Trophoblast cell (in vitro differentiated cells and primary cell): ENCODE measurements at regions not wholly inside any gene's neighbourhood (a gene's known extent, or its start where the extent isn't known, plus 50 kb on each side); places are given as distances from the start of the nearest gene placed in this dataset.

Experiments
- DNase-seq, 2 donors: peaks; one replicate each; pipeline ENCODE4 v3.0.0-alpha.2; 2016
- H2AFZ ChIP-seq: 2 replicates; pipeline ENCODE4 v1.6.1; 2013; ENCODE audit warnings: low read length, moderate library complexity, mild to moderate bottlenecking; ENCODE audit not compliant: insufficient read depth, poor library complexity
- H2AK5ac ChIP-seq: 2 replicates; pipeline ENCODE4 v1.6.1; 2013; ENCODE audit warnings: mild to moderate bottlenecking, low read length
- H2BK120ac ChIP-seq: 2 replicates; pipeline ENCODE4 v1.6.1; 2013; ENCODE audit warnings: low read length, mild to moderate bottlenecking, moderate library complexity; ENCODE audit not compliant: insufficient read depth, poor library complexity
- H2BK12ac ChIP-seq: 2 replicates; pipeline ENCODE4 v1.6.1; 2013; ENCODE audit warnings: mild to moderate bottlenecking, low read length, moderate library complexity
- H2BK5ac ChIP-seq: 2 replicates; pipeline ENCODE4 v1.6.1; 2013; ENCODE audit warnings: low read length, low read depth, moderate library complexity, mild to moderate bottlenecking; ENCODE audit not compliant: poor library complexity
- H3K14ac ChIP-seq: 2 replicates; pipeline ENCODE4 v1.6.1; 2013; ENCODE audit warnings: mild to moderate bottlenecking, low read length
- H3K18ac ChIP-seq: 2 replicates; pipeline ENCODE4 v1.6.1; 2013; ENCODE audit warnings: mild to moderate bottlenecking, low read length
- H3K23ac ChIP-seq: 2 replicates; pipeline ENCODE4 v1.6.1; 2013; ENCODE audit warnings: low read length
- H3K27ac ChIP-seq: 2 replicates; pipeline ENCODE4 v1.5.1; 2013; ENCODE audit warnings: low read depth, mild to moderate bottlenecking, inconsistent platforms, low read length, moderate library complexity
- H3K27me3 ChIP-seq: 2 replicates; pipeline ENCODE4 v1.6.1; 2013; ENCODE audit warnings: inconsistent platforms, mild to moderate bottlenecking, low read length, moderate library complexity; ENCODE audit not compliant: insufficient read depth
- H3K36me3 ChIP-seq, 2 experiments: 1 replicate in 1 of 2; 2 replicates in 1 of 2; pipeline ENCODE4 v1.6.1; 2013; ENCODE audit warnings: low read length in 2 of 2, mild to moderate bottlenecking in 2 of 2, moderate library complexity in 1 of 2; ENCODE audit not compliant: insufficient read depth in 2 of 2, control insufficient read depth in 1 of 2
- H3K4ac ChIP-seq: 2 replicates; pipeline ENCODE4 v1.6.1; 2013; ENCODE audit warnings: low read depth, mild to moderate bottlenecking, low read length, moderate library complexity
- H3K4me1 ChIP-seq, 2 experiments: 1 replicate in 1 of 2; 2 replicates in 1 of 2; pipeline ENCODE4 v1.6.1; 2013; ENCODE audit warnings: low read length in 2 of 2, mild to moderate bottlenecking in 2 of 2, moderate library complexity in 1 of 2; ENCODE audit not compliant: insufficient read depth in 2 of 2, control insufficient read depth in 1 of 2
- H3K4me2 ChIP-seq: 2 replicates; pipeline ENCODE4 v1.6.1; 2013; ENCODE audit warnings: inconsistent platforms, mild to moderate bottlenecking, low read length, moderate library complexity
- H3K4me3 ChIP-seq: 2 replicates; pipeline ENCODE4 v1.5.1; 2013; ENCODE audit warnings: mild to moderate bottlenecking, low read depth, low read length, inconsistent platforms
- H3K79me1 ChIP-seq: one replicate; pipeline ENCODE4 v1.6.1; 2013; ENCODE audit warnings: low read length
- H3K79me2 ChIP-seq: 2 replicates; pipeline ENCODE4 v1.6.1; 2013; ENCODE audit warnings: low read length, mild to moderate bottlenecking; ENCODE audit not compliant: control insufficient read depth, insufficient read depth, poor library complexity
- H3K9ac ChIP-seq: 2 replicates; pipeline ENCODE4 v1.6.1; 2013; ENCODE audit warnings: mild to moderate bottlenecking, low read length
- H3K9me3 ChIP-seq: 2 replicates; pipeline ENCODE4 v1.6.1; 2013; ENCODE audit warnings: low read depth, mild to moderate bottlenecking, control low read depth, inconsistent platforms, low read length; ENCODE audit not compliant: insufficient read depth
- H4K12ac ChIP-seq: 2 replicates; pipeline ENCODE4 v1.6.1; 2013; ENCODE audit warnings: low read depth, mild to moderate bottlenecking, low read length, moderate library complexity
- H4K8ac ChIP-seq: 2 replicates; pipeline ENCODE4 v1.6.1; 2013; ENCODE audit warnings: low read depth, mild to moderate bottlenecking, low read length, moderate library complexity
- H4K91ac ChIP-seq: one replicate; pipeline ENCODE4 v1.6.1; 2013; ENCODE audit warnings: low read depth, mild to moderate bottlenecking, low read length, moderate library complexity
- WGBS: extraction: QIAGEN DNeasy Blood & Tissue Kit; methylation state at CpG from one replicate; pipeline ENCODE4 v1.1.7; 2013; ENCODE audit warnings: missing lambda C conversion rate; ENCODE audit not compliant: insufficient read length, insufficient coverage; ENCODE audit errors: extremely low coverage; 5-methylcytosine and 5-hydroxymethylcytosine counted together

GRCh38 chr5:68465133-68465532 lies 249.6 kb downstream of the PIK3R1 start:
- Histone ChIP-seq H4K8ac (no peak overlapping the region), H2BK120ac (no peak overlapping the region), H4K91ac (no peak overlapping the region), H3K18ac (no peak overlapping the region), H3K4ac (no peak overlapping the region), H3K4me1 (peaks cover 0 to 3% of the 10 kb centered on the region in 2 experiments), H2AK5ac (no peak overlapping the region), H3K4me3 (no peak overlapping the region), H3K79me1 (no peaks in the 10 kb centered on the region), H3K9me3 (no peaks in the 10 kb centered on the region), H2AFZ (no peak overlapping the region), H3K27ac (no peak overlapping the region), H3K27me3 (no peaks in the 10 kb centered on the region), H3K36me3 (no peaks in the 10 kb centered on the region), H2BK12ac (no peak overlapping the region), H3K4me2 (no peak overlapping the region), H2BK5ac (no peak overlapping the region), H3K9ac (no peak overlapping the region), H3K14ac (no peak overlapping the region), H3K23ac (no peak overlapping the region), H4K12ac (no peak overlapping the region), H3K79me2 (no peaks in the 10 kb centered on the region)
- no peak for DNase-seq
- whole genome bisulfite sequencing, result no CpG with 5 or more reads among the region's 3 CpGs

- Histone ChIP-seq H3K27me3 (no peaks in the 10 kb centered on the region), H3K4me1 (peaks cover 0 to 3% of the 10 kb centered on the region in 2 experiments), H3K4me3 (no peak overlapping the region), H2BK120ac (no peak overlapping the region), H3K9ac (no peak overlapping the region), H2AFZ (no peak overlapping the region), H3K18ac (no peak overlapping the region), H3K36me3 (no peaks in the 10 kb centered on the region), H3K23ac (no peak overlapping the region), H4K8ac (no peak overlapping the region), H2BK5ac (no peak overlapping the region), H4K91ac (peak overlapping the region; percentile 17), H3K79me1 (no peaks in the 10 kb centered on the region), H3K4me2 (no peak overlapping the region), H3K9me3 (no peaks in the 10 kb centered on the region), H3K4ac (no peak overlapping the region), H3K14ac (no peak overlapping the region), H2AK5ac (no peak overlapping the region), H2BK12ac (no peak overlapping the region), H4K12ac (no peak overlapping the region), H3K79me2 (no peaks in the 10 kb centered on the region), H3K27ac (no peak overlapping the region)
- no CpG with 5 or more reads among the region's 6 CpGs for WGBS
- peak; percentile 62 to 83 for DNase-seq
These were observed 250.5 kb downstream of the PIK3R1 start for GRCh38 chr5:68465934-68466551.

- no peaks in the 10 kb centered on the region for H3K9me3 ChIP-seq
- H3K4me3 ChIP-seq, result no peak overlapping the region
- no peak overlapping the region for H3K27ac ChIP-seq
- no peak overlapping the region for H3K9ac ChIP-seq
- no peaks in the 10 kb centered on the region for H3K27me3 ChIP-seq
- H3K4me2 ChIP-seq, result no peak overlapping the region
- peaks cover 0 to 3% of the 10 kb centered on the region in 2 experiments for H3K4me1 ChIP-seq
- H3K36me3 ChIP-seq, result no peaks in the 10 kb centered on the region
- H2BK12ac ChIP-seq, result no peak overlapping the region
- no peak overlapping the region for H3K4ac ChIP-seq
- no peak overlapping the region for H3K23ac ChIP-seq
- DNase-seq, result no peak
- H3K79me1 ChIP-seq, result no peaks in the 10 kb centered on the region
- H4K12ac ChIP-seq, result no peak overlapping the region
- no peaks in the 10 kb centered on the region for H3K79me2 ChIP-seq
- H3K14ac ChIP-seq, result no peak overlapping the region
- no peak overlapping the region for H4K91ac ChIP-seq
- H3K18ac ChIP-seq, result no peak overlapping the region
- H2BK120ac ChIP-seq, result no peak overlapping the region
- H4K8ac ChIP-seq, result no peak overlapping the region
- no peak overlapping the region for H2AFZ ChIP-seq
- WGBS, result no CpG with 5 or more reads among the region's 2 CpGs
- no peak overlapping the region for H2BK5ac ChIP-seq
- no peak overlapping the region for H2AK5ac ChIP-seq
These were observed 251.7 kb downstream of the PIK3R1 start for GRCh38 chr5:68467208-68467607.

GRCh38 chr5:68467794-68468193 lies 252.2 kb downstream of the PIK3R1 start:
- Histone ChIP-seq H2BK120ac (no peak overlapping the region), H2BK5ac (no peak overlapping the region), H2AK5ac (no peak overlapping the region), H3K36me3 (no peaks in the 10 kb centered on the region), H3K18ac (no peak overlapping the region), H3K14ac (no peak overlapping the region), H4K91ac (no peak overlapping the region), H3K9ac (no peak overlapping the region), H3K79me1 (no peaks in the 10 kb centered on the region), H3K9me3 (no peaks in the 10 kb centered on the region), H3K23ac (no peak overlapping the region), H2BK12ac (no peak overlapping the region), H3K4me2 (no peak overlapping the region), H3K4me3 (no peak overlapping the region), H4K12ac (no peak overlapping the region), H3K27ac (no peak overlapping the region), H4K8ac (no peak overlapping the region), H3K4ac (no peak overlapping the region), H3K4me1 (peaks cover 0 to 3% of the 10 kb centered on the region in 2 experiments), H2AFZ (no peak overlapping the region), H3K27me3 (no peaks in the 10 kb centered on the region), H3K79me2 (no peaks in the 10 kb centered on the region)
- no peak for DNase-seq
- WGBS, result no CpG with 5 or more reads among the region's 2 CpGs
